ENCODE measurements at regions not wholly inside any gene's neighbourhood (a gene's known extent, or its start where the extent isn't known, plus 50 kb on each side); places are given as distances from the start of the nearest gene placed in this dataset.

DNA sequence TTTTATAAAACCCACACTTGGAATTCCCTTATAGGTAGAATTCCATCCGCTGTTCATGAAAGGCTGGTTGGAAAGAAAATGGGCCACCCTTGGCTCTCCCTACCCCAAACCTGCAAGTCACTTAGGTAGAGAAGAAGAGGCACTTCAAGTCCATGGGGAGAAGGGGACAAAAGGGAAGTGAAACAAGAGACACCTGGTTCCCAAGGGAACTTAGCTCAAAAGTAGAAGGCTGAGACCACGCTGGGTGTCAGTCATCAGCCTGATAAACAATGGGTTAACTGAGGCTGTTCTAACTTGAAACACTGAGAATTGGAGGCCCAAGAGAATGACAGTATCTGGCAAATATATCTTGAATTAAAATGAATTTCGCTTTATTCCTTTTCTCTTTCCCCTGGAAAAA lies 330.8 kb upstream of the NFE2L3 start:
- Histone ChIP-seq H3K4me3 (no peak overlapping the region), H3K9me3 (no peaks in the 10 kb centered on the region), H3K27me3 (no peaks in the 10 kb centered on the region), H3K36me3 (no peaks in the 10 kb centered on the region), H3K27ac (no peak overlapping the region), H3K4me1 (ENCODE audit: insufficient read depth) (no peaks in the 10 kb centered on the region)
- DNase-seq: no peak
- no peak for TF ChIP-seq POLR2A (IDR thresholded peaks at IDR 0.05)
- TF ChIP-seq, protein P1, sequence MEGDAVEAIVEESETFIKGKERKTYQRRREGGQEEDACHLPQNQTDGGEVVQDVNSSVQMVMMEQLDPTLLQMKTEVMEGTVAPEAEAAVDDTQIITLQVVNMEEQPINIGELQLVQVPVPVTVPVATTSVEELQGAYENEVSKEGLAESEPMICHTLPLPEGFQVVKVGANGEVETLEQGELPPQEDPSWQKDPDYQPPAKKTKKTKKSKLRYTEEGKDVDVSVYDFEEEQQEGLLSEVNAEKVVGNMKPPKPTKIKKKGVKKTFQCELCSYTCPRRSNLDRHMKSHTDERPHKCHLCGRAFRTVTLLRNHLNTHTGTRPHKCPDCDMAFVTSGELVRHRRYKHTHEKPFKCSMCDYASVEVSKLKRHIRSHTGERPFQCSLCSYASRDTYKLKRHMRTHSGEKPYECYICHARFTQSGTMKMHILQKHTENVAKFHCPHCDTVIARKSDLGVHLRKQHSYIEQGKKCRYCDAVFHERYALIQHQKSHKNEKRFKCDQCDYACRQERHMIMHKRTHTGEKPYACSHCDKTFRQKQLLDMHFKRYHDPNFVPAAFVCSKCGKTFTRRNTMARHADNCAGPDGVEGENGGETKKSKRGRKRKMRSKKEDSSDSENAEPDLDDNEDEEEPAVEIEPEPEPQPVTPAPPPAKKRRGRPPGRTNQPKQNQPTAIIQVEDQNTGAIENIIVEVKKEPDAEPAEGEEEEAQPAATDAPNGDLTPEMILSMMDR (IDR thresholded peaks at IDR 0.05): no peak
- TF ChIP-seq EP300 (IDR thresholded peaks at IDR 0.05): no peak
- WGBS, 3 donors: 91 to 98% (median 97%) methylated on average over 3 of the region's 3 CpGs
- intact Hi-C loops (cut with DNase I): no loop called here

DNA sequence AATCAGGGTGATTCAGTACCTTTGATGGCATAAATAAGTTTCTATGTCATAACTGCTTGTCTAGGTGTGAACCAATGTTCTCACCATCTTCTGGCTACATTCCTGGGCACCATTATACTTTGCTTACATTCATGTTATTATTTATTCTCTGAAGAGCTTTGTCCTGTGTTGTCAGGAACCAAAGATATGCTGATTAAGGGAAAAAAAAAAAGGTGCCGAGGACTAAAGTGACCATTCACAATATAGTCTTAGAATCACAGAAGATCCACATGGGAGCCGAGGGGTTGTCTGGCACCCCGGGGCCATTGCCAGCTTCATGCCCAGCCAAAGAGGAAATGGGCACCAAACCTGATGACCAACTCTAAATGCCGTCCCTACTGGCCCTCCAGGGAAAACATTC lies 329.2 kb upstream of the NFE2L3 start:
- no peak for TF ChIP-seq EP300 (IDR thresholded peaks at IDR 0.05)
- TF ChIP-seq POLR2A (IDR thresholded peaks at IDR 0.05): no peak
- TF ChIP-seq, protein P1 (IDR thresholded peaks at IDR 0.05): no peak
- Histone ChIP-seq H3K27ac (no peak overlapping the region), H3K27me3 (no peaks in the 10 kb centered on the region), H3K9me3 (no peaks in the 10 kb centered on the region), H3K4me1 (ENCODE audit: insufficient read depth) (no peaks in the 10 kb centered on the region), H3K36me3 (no peaks in the 10 kb centered on the region), H3K4me3 (no peak overlapping the region)
- intact Hi-C loops (cut with DNase I): no loop called here
- DNase-seq: no peak
- 90 to 94% (median 90%) methylated on average over 4 of the region's 4 CpGs for WGBS, 3 donors

DNA sequence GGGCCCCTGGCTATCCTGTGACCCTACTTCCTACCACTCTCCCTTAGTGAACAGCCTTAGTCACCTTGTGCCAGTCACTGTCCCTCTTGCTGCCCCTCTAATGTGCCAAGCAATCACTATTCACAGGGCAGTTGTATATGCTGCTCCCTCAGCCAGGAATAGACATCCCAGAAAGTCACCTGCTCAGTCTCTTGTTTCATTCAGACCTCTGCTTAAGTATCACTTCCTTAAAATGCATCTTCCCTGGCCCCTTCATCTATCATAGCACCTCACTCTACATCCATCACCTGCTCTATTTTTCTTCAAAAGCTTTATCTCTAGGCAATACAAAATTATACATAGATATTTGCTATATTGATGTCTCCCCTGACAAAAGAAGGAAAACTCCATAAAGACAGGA lies 328.4 kb upstream of the NFE2L3 start:
- Histone ChIP-seq H3K27ac (no peak overlapping the region), H3K36me3 (no peaks in the 10 kb centered on the region), H3K27me3 (no peaks in the 10 kb centered on the region), H3K9me3 (no peaks in the 10 kb centered on the region), H3K4me3 (no peak overlapping the region), H3K4me1 (ENCODE audit: insufficient read depth) (no peaks in the 10 kb centered on the region)
- intact Hi-C loops (cut with DNase I): no loop called here
- TF ChIP-seq EP300 (IDR thresholded peaks at IDR 0.05) (no peak), POLR2A (IDR thresholded peaks at IDR 0.05) (no peak)
- TF ChIP-seq, protein P1 (IDR thresholded peaks at IDR 0.05): no peak
- no peak for DNase-seq

DNA sequence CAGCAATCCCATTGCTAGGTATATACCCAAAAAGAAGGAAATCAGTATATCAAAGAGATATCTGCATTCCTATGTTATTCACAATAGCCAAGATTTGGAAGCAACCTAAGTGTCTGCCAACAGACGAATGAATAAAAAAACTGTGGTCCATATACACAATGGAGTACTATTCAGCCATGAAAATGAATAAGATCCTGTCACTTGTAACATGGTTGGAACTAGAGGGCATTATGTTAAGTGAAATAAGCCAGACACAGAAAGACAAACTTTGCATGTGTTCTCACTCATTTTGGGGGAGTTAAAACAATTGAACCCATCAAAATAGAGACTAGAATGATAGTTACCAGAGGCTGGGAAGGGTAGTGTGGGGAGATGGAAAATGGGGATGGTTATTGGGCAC lies 323.5 kb upstream of the NFE2L3 start:
- Histone ChIP-seq H3K9me3 (no peaks in the 10 kb centered on the region), H3K4me1 (ENCODE audit: insufficient read depth) (peaks cover 20% of the 10 kb centered on the region), H3K4me3 (no peak overlapping the region), H3K36me3 (no peaks in the 10 kb centered on the region), H3K27ac (no peak overlapping the region), H3K27me3 (no peaks in the 10 kb centered on the region)
- no peak for TF ChIP-seq EP300 (IDR thresholded peaks at IDR 0.05)
- no peak for TF ChIP-seq POLR2A (IDR thresholded peaks at IDR 0.05)
- TF ChIP-seq, protein P1 (IDR thresholded peaks at IDR 0.05): no peak
- WGBS, 3 donors: 87 to 95% (median 94%) methylated on average over 1 of the region's 1 CpG
- DNase-seq: no peak
- intact Hi-C loops (cut with DNase I): no loop called here

DNA sequence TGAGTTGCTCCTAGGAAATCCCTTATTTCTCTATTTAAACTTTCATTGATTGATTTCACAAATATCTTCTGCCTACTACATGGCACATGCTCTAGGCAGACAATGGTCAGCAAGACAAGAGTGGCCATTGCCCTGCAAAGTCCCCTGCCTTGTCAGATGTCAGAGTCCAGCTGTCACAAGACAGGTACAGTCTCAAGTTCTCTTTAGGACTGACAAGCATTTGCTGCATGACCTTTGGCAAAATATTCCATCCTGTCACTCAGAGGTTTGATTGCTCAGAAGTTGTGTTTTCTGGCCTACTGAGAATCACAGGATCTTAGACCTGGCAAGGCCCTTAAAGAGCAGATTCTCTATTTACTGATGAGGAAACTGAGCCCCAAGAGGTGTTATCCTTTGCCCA lies 322.3 kb upstream of the NFE2L3 start:
- no peaks in the 10 kb centered on the region for H3K36me3 ChIP-seq
- no peak overlapping the region for H3K27ac ChIP-seq
- no peaks in the 10 kb centered on the region for H3K27me3 ChIP-seq
- peaks cover 20% of the 10 kb centered on the region for H3K4me1 ChIP-seq (ENCODE audit: insufficient read depth)
- no peak for TF ChIP-seq EP300 (IDR thresholded peaks at IDR 0.05)
- no peak for TF ChIP-seq POLR2A (IDR thresholded peaks at IDR 0.05)
- TF ChIP-seq, protein P1 (IDR thresholded peaks at IDR 0.05): no peak
- intact Hi-C loops (cut with DNase I): no loop called here
- H3K9me3 ChIP-seq: no peaks in the 10 kb centered on the region
- H3K4me3 ChIP-seq: no peak overlapping the region
- no peak for DNase-seq
